Ovary (tissue), 3 donors: ENCODE measurements at regions not wholly inside any gene's neighbourhood (a gene's known extent, or its start where the extent isn't known, plus 50 kb on each side); places are given as distances from the start of the nearest gene placed in this dataset.

Source experiments
- EP300 ChIP-seq: sonication (generic); formaldehyde crosslinking; IDR thresholded peaks from one replicate; pipeline ENCODE4 v1.6.1; 2017; ENCODE audit warnings: antibody characterized with exemption
- POLR2A ChIP-seq: fragments of 450-650 bp; IDR thresholded peaks from one replicate; pipeline ENCODE4 v1.6.1; 2017; ENCODE audit warnings: antibody characterized with exemption, mild to moderate bottlenecking, moderate library complexity
- TF ChIP-seq, protein P1 (sequence below), 3 donors: fragments of 450-650 bp in 2 of 3; fragments of 200-600 bp in 1 of 3; IDR thresholded peaks; one replicate each; pipeline versions ENCODE4 v1.5.1 to v1.8.0; 2016 to 2022; ENCODE audit warnings: antibody characterized with exemption in 3 of 3, mild to moderate bottlenecking in 1 of 3
- donor health status: DM: no; HTN: no; CAD: no.

DNA sequence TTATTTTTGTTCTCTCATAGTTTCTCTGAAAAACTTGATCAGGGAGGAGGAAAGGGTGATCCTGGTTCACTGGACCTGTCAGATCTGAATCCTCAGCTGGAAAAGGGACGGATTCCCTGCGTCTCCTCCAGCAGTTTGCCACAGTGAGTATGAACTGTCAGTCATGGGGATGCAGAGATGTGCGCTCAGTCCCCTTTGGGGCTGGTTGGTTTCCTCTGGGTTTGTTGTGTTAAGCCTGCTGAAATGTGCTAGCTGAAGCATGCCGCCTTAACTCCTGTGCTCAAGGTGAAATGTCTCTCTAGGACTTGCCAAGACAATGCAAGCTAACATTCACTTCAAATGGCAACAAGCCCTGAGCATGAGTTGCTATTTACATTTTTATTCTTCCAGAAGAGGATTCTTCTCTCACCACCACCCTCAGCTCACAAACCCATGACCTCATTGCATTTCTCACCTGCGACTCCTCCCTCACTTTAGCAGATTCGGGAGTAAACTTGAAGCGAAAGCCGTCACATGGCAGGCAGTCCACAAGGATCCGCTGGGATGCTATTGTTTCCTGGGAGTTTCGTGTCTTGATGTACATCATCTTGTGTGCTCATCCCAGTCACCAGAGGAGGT lies 192.9 kb upstream of the FZD8 start:
- TF ChIP-seq POLR2A: no peak
- TF ChIP-seq, protein P1, sequence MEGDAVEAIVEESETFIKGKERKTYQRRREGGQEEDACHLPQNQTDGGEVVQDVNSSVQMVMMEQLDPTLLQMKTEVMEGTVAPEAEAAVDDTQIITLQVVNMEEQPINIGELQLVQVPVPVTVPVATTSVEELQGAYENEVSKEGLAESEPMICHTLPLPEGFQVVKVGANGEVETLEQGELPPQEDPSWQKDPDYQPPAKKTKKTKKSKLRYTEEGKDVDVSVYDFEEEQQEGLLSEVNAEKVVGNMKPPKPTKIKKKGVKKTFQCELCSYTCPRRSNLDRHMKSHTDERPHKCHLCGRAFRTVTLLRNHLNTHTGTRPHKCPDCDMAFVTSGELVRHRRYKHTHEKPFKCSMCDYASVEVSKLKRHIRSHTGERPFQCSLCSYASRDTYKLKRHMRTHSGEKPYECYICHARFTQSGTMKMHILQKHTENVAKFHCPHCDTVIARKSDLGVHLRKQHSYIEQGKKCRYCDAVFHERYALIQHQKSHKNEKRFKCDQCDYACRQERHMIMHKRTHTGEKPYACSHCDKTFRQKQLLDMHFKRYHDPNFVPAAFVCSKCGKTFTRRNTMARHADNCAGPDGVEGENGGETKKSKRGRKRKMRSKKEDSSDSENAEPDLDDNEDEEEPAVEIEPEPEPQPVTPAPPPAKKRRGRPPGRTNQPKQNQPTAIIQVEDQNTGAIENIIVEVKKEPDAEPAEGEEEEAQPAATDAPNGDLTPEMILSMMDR (IDR thresholded peaks at IDR 0.05): no peak
- TF ChIP-seq EP300: no peak
